HG03095 (cell line): ENCODE measurements at regions not wholly inside any gene's neighbourhood (a gene's known extent, or its start where the extent isn't known, plus 50 kb on each side); places are given as distances from the start of the nearest gene placed in this dataset.

Experiments
- ATAC-seq: cut with Tn5 transposase; IDR thresholded peaks from one replicate; pipeline ENCODE4 v1.9.1; 2021; ENCODE audit warnings: moderate library complexity; ENCODE audit not compliant: unreplicated experiment

DNA sequence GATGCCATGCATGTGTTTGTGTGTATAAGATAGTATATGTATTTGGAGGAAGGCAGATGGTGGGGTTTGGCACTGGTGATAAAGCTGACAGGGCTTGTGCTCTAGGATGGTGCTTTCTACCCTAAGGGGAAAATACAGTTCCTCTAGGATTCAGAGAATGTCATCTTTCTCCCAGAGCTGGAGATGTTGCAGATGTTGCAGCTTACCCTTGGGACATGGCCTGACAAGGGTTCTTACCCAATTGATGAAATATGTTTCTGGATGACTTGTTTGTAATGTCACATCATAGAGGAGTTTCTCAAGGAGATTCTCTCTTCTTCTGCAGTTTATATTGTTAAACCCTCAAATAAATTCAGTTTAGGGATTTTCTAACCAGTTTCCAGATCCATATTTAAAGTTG, 52.5 kb upstream of the PITX2 start:
- no peak for ATAC-seq

DNA sequence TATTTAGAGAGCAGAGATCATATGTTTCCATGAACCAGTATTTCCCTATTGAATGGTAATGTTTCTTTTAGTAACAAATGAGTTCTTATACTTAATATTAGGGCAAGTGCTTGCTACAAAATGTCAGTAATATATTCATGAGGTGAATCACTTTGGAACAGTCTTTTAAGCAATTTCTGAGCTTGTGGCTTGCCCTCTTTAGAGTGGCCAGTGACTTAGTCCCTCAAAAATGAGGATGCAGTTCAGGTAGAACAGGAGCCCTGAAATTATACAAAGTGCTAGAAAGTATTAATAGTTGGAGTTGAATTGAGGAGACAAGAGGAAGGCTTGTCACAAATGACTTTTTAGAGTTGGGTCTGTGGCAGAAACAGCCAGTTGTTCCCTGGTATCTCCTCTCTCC, 53.4 kb upstream of the PITX2 start:
- ATAC-seq, result no peak

DNA sequence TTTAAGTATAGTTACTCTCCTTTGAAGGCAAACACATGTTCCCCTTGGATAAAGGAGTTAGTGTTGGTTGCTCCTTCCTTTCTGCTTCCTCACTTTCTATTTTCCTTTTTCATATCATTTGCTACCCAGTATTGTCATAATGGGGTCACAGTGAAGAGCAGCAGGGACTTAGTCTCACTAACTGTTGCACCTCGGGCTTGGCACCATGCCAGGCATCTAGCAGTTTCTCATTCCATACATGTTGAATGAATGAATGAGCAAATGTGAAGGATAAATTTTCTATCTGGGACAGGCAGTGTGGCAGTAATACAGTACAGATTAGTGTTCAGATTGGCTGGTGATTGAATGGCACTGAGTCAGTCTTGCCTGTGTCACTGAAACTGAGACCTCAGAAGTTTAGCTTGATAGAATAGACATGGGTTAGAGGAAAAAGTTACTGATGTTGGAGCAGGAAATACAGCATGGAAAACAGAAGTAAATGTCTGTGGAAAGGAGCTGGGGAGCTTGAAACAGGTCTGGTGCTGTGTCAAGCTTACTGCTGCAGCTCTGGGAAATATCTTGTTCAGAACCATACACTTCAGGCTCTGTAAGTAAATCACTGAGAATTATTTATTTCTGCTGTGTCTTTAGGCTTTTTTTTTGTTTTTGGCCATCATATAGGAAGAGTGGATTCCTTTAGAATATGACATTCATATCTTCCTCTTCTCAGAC, 55.8 kb upstream of the PITX2 start:
- ATAC-seq, result no peak

DNA sequence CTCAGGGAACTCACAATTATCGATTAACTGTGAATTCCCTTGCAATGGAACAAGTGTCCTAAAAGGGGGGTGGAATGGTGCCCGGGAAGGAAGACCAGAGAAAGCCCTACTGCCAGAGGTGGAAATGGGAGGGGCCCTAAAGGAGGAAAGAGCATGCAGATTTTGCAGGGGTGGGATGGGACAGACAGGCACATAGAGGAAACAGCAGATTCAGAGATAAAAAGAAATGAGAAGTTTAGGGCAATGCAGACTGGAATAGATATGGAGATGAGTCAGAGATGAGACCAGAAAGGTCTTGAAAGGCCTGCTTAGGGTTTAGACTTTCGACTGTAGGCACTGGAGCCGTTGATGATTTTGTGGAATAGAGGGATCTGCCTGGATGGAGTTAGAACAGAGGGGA, 57.4 kb upstream of the PITX2 start:
- ATAC-seq, result no peak

DNA sequence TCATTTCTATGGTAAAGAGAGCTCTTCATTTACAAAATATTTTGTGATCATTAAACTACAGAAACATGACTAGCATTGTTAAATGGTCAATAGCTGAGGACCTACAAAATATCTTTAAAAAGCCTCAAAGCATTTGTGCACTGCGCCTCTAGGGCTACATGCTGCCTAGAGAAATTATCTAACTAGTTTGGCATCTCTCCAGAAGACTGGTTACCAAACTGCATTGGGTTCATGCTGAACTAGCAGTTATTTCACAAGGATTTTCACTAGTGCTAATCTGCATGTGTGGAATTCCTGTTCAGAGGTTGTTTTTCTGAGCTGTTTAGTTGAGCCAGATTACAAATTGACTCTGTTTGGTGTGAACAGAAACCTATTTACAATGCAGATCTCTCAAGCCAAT, 58.5 kb upstream of the PITX2 start:
- no peak for ATAC-seq

DNA sequence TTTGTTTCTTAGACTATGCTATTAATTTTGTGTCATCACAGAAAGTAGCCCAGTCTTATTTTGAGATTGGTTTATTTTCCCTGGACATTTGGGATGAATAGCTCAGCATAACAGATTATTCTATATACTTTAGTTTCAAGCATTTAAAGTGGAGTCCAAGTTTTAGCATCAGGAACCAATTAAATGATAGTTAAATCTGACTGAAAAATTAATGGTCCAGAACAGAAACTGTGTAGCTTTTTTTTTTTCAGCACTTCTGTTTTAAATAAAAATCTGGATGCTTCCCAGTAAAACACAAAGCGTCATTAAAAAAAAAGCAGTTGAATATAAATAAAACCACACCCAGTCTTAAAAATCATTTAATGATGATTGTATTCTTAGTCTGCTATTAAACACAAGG, 59.4 kb upstream of the PITX2 start:
- ATAC-seq, result no peak

DNA sequence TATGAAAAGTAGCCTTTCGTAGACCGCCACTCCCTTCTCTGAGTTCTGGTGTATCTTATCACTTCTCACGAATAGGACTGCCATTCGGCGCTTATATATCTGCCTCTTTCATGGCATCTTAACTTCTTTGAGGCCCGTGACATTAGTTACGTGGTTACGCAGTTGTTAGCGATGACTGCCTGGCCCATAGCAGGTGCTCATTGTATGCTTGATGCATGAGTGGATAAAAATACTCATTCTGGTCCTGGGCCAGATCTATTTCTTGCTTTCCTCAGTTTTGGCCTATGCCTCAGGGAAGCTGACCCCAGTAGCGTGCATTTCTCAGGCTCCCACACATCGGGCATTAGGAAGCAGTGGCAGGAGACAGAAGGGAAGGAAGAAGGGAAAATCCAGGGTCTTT, 60.7 kb upstream of the PITX2 start:
- no peak for ATAC-seq

DNA sequence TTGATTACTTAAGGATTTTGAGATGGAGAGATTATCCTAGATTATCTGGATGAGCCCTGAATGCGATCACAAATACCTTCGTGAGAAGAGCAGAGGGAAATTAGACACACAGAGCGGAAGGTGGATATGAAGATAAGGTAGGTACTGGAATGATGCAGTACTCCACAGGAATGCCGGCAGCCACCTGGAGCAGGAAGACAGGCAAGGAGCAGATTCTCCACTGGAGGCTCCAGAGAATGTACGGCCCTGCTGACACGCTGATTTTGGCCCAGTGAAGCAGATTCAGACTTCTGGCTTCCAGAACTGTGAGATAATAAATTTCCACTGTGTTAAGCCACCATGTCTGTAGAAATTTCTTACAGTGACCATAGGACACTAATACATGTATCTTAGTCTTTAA, 79.4 kb upstream of the PITX2 start:
- ATAC-seq, result no peak

DNA sequence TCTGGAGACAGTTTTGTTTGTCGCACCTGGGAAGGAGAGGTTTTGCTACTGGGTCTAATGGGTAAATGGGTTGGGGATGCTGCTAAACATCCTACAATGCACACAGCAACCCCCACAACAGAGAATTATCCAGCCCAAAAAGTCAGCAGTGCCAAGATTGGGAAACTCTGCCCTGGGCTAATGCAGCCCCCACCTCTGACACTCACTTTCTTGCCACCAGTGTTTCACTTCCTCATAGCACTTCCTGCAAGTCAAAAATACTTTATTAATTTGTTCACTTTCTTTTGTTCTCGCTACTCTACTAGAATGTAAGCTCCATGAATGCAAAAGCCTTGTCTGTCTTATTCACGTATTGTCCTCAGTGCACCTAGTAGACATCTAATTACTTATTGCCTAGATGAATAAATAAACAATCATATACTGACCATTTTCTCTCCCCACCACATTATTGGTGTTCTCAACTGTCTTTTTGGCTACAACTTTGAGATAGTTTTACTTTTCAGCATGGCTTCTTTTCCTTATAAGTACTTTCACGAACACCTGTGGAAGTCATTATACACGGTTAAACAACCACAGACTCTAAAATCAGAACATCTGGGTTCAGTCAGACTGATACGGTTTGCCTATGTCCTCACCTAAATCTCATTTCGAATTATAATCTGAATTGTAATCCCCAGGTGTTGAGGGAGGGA, 82.0 kb upstream of the PITX2 start:
- ATAC-seq, result peak; percentile 58

DNA sequence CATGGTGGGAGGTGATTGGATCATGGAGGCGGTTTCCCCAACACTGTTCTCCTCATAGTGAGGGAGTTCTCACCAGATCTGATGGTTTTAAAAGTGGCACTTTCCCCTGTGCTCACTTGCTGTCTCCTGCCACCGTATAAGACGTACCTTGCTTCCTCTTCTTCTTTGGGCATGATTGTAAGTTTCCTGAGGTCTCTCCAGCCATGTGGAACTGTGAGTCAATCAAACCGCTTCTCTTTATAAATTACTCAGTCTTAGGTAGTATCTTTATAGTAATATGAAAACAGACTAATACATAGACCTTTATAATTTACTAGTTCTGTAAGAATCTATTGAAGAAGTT, 82.5 kb upstream of the PITX2 start:
- no peak for ATAC-seq

DNA sequence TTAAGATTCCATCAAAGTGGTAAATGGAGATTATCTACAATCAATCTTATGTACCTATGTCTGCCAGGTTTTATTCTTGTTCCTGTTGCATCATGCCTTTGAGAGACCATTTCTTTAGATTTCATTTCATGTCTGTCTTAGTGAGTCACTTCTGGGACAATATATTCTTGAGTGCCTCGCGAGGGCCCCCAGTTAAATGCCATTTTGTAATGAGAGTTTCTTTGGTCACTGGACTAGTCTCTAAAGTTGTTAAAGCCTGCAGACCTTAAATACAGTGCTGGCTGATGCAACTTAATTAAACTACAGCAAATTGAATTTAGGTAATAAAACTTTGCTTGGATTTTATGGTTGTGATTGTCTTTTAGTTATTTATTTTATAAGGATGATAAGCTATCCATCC, 87.2 kb upstream of the PITX2 start:
- no peak for ATAC-seq

DNA sequence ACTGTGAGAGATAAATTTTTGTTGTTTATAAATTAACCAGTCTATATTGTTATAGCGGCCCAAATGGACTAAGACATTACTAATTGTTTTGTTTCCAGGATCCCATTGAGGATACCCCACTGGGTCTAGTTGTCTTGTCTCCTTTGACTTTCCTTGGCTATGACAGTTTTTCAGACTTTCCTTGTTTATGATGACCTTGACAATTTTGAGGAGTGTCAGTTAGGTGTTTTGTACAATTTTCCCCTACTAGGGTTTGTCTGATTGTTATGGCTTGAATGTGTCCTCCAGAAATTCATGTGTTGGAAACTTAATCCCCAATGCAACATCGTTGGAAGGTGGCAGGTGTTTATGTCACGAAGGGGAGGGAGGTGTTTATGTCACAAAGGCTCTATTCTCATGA, 89.6 kb upstream of the PITX2 start:
- ATAC-seq, result no peak

DNA sequence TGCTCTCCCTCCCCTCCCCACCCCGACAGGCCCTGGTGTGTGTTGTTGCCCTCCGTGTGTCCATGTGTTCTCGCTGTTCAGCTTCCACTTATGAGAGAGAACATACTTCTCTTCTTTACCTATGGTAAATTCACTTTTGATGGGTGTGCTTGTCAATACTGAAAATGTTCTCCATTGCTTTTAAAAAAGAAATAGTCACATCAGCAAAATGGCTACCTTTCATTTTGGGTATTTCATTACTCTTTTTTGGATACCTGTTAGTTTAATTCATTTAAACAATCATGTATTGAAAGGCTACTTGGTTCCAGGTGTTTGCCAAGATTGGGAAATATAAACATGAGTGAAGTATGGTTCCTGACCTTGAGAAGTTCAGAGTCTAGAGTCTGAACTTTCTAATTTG, 107.4 kb upstream of the PITX2 start:
- ATAC-seq, result no peak

DNA sequence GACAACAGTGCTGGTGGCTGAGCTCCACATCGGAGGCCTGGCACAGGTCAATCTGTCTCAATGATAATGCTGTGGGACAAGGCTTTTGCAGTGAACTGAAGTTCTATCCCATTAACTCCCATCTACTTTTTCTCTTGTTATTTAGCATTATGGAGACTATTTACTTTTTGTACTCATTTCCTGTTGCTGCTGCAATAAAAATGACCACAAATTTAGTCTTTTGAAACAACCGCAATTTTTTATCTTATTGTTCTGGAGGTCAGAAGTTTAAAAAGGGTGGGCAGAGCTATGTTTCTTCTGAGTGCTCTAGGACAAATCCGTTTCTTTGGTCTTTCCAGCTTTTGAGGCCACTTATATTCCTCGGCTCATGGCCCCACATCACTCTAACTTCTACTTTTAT, 111.0 kb upstream of the PITX2 start:
- ATAC-seq, result no peak

DNA sequence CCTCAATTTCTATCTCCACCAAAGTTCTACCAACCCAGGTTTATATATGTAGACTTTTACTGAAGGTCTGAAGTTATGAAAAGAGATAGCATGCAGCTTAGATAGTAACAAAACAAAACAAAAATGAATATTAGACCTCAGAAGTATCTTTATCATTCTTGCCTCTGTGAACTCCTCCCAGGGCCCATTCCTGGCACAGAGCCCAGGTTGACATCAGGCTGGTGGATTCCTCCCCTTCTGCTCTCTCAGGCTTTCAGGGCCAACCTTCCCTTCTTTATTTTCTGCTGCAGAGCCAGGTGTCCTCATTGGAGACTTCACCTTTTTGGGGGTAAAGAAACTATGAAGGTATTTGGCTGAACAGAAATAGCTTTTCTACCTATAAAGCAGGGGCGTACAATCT, 112.8 kb upstream of the PITX2 start:
- no peak for ATAC-seq

DNA sequence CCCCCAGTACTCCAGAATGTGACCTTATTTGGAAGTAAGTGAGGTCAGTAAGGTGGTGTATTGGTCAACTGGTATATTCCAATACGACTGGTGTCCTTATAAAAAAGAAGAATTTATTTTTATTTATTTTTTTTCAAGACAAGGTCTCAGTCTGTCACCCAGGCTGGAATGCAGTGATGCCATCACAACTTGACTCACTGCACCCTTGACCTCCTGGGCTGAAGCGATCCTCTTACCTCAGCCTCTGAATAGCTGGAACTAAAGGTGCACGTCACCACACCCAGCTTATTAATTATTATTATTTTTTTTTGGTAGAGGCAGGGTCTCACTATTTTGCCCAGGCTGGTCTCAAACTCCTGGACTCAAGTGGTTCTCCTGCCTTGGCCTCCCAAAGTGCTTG, 115.1 kb upstream of the PITX2 start:
- ATAC-seq, result no peak

DNA sequence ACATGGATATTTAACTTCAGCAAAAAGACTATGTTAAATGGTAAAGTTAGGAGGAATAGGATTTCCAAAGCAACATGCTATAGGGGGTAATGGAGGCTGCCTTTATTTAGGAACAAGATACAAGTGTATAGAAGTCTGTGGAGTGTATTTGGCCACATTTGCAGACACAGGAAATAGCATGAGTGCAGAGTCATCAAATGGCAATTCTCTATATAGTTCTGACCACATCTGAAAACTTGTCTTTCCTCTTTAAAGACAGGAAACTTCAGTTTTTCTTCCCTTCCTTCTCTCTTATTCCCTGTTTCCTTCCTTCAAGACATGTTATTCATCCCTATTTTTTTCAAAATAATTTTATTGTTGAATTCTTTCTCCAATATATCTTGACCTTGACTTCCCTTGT, 119.3 kb upstream of the PITX2 start:
- ATAC-seq, result no peak

DNA sequence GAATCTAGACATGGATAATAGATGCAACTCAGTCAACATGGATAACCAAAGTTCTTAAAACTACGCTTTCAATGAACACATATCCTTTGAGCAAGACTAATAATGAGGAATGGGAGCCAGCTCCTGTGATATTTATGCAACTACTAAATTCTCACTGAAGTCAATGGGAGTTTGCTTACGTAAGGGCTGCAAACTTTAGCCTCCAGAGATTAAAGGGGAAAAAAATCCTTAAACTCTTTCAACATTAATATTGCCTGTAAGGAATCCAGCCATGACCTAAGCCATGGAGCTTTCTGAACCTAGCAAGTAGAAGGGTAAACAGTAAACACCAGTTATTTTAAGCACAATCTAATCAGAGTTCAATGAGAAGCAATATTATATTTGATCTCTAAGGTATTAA, 125.2 kb upstream of the PITX2 start:
- ATAC-seq, result no peak

DNA sequence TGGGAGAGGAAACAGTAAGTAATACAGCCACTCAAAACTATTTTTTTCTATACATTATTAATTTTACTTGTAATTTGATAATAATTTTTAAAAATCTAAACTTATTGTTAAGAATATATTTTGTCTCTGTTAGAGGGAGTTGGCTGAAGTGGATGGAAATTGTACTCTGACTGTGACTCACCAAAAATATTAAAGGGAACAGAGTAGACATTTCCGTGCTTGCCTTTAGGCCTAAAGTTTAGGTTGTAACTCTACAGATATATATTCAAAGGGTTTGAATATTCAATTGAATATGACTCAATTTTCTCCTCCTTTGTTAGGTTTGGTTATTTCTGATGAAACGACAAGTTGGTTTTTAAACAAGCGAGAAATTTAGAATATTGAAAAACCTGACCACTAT, 128.3 kb upstream of the PITX2 start:
- no peak for ATAC-seq

DNA sequence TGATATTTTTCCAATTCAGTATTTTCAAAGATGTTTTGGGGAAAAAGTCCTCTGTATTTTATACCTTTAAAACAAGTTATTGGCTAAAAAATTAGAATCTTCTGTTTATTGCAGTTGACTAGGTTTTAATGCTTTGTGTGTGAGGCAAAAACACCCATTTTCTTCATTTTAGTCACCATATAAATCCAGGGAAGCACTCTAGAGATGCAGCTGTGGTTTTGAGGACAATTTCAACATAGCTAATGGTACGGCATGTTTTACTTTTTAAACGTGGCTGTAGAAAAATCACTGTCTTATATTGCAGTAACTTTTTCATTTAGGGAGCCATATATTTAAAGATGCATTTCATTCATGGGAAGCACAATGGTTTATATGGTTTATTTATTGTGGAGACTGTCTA, 129.1 kb upstream of the PITX2 start:
- ATAC-seq, result no peak

DNA sequence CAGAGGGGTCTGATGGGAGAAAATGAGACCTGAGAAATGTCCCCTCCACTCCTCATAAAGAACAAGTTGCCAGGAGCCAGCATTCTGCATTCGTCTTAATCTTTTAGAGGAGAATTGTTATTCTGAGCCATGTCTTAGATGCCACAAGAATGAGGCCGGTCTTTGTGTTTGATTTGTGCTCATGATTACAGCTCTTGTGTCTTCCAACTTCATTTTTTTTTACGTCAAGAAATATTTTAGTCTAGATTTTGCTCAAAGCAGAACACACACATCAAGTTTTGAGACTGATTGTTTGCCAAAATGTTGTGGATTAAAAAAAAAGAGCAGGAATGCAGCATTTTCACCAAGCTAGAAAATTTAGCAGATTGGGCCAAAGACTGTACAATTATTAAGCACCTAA, 130.6 kb upstream of the PITX2 start:
- no peak for ATAC-seq

DNA sequence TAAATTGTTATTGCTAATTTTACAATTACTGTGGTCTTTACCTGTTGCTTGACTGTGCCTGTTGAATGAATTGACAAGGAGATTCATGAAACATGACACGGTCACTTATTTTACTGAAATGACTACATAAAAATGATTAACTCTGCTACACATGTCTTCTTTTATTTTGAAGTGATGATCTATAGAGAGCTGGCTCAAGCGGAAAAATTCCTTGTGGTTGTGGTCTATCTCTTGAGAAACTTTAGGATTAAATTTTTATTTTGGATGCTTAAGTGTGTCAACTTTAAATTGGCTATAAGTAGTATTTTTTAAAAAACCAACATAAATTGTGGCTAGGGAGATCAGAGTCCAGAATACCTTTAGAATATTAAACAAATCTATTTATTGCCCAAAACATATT, 131.8 kb upstream of the PITX2 start:
- ATAC-seq, result no peak

DNA sequence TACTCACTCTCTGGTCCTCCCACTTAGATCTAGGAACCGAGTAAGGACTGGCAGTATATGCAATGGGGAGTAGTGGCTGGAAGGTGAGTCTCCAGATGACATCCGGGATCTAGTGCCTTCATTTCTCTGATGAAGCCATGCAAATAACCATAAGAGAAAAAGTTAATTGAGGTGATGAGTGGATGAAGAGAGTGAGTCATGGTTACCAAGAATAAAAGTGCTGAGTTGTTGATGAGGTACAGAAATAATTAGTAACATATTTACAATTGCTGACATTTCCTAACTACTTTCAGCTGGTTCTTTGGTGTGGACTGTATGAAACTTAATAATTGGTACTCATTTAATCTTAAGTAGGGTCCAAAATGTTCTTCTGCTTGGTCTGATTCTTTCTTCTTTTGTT, 146.7 kb upstream of the PITX2 start:
- no peak for ATAC-seq
